Karpas-422 (cell line): ENCODE measurements at regions not wholly inside any gene's neighbourhood (a gene's known extent, or its start where the extent isn't known, plus 50 kb on each side); places are given as distances from the start of the nearest gene placed in this dataset.

Source experiments
- DNase-seq: peaks from one replicate; pipeline ENCODE4 v3.0.0-alpha.2; 2015
- H2AFZ ChIP-seq: fragments of 200-600 bp; sonication (generic); 2 replicates; pipeline ENCODE4 v1.6.1; 2014; ENCODE audit warnings: antibody characterized with exemption, low read length, mixed read lengths
- H3K27ac ChIP-seq: fragments of 200-600 bp; sonication (generic); 2 replicates; pipeline ENCODE4 v1.5.1; 2014; ENCODE audit warnings: mild to moderate bottlenecking, low read length, moderate library complexity
- H3K27me3 ChIP-seq: fragments of 200-600 bp; sonication (generic); 2 replicates; pipeline ENCODE4 v1.6.1; 2014; ENCODE audit warnings: low read length, mixed read lengths
- H3K36me3 ChIP-seq: fragments of 200-600 bp; sonication (generic); 2 replicates; pipeline ENCODE4 v1.6.1; 2014; ENCODE audit warnings: low read length, mixed read lengths; ENCODE audit not compliant: insufficient read depth
- H3K4me1 ChIP-seq: fragments of 200-600 bp; sonication (generic); 2 replicates; pipeline ENCODE4 v1.6.1; 2014; ENCODE audit warnings: mild to moderate bottlenecking, low read length, mixed read lengths
- H3K4me2 ChIP-seq: fragments of 200-600 bp; sonication (generic); 2 replicates; pipeline ENCODE4 v1.6.1; 2014; ENCODE audit warnings: low read length, low read depth, mild to moderate bottlenecking; ENCODE audit not compliant: poor library complexity, severe bottlenecking
- H3K4me3 ChIP-seq: fragments of 200-600 bp; sonication (generic); 2 replicates; pipeline ENCODE4 v1.5.1; 2014; ENCODE audit warnings: mild to moderate bottlenecking, antibody characterized with exemption, low read length, mixed read lengths
- H3K79me2 ChIP-seq: fragments of 200-600 bp; sonication (generic); 2 replicates; pipeline ENCODE4 v1.6.1; 2014; ENCODE audit warnings: mild to moderate bottlenecking, low read length, mixed read lengths
- H3K9ac ChIP-seq: fragments of 200-600 bp; sonication (generic); 2 replicates; pipeline ENCODE4 v1.6.0; 2014; ENCODE audit warnings: low read length
- H3K9me2 ChIP-seq: fragments of 200-600 bp; sonication (generic), shearing (Covaris generic); replicated peaks from 2 replicates; pipeline ENCODE4 v1.6.0; 2014; ENCODE audit warnings: mild to moderate bottlenecking, low read length, moderate library complexity; ENCODE audit not compliant: insufficient read depth
- H3K9me3 ChIP-seq: fragments of 300-700, 200-600 bp; sonication (generic); 2 replicates; pipeline ENCODE4 v1.6.1; 2014; ENCODE audit warnings: low read length, mixed read lengths
- H4K20me1 ChIP-seq: fragments of 200-600 bp; sonication (generic); 2 replicates; pipeline ENCODE4 v1.6.1; 2014; ENCODE audit warnings: mild to moderate bottlenecking, antibody characterized with exemption, low read length, low read depth; ENCODE audit not compliant: insufficient read depth

DNA sequence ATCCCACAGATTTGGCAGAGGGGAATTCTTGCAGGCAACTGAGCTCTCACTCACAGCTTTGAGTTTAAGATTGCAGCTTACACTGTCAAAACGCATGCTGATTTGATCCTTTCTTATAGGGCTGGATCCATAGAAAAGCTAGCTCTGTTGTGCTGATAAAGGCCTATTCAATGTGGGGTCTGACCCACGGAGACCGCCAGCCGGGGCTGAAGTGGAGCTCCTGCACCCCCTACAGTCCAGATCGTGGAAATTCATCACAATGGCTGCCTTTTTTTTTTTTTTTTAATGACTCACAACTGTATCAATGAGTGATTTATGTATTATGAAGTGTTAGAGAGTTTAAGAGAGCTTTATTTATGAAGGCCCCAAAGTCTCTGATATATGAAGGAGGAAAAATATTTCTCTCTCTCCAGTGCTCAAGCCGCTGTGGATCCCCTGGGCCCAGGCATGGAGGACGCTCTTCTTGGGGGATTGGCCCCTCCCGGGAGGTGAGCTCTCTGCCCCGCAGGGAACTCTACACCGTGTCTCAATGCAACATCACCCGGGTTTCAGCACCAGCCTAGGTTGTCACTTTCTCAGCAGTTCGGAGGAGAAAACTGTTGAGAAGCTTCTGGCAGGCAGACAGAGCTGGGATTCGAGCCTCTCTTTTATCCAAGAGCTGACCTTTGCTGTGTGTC lies 700.2 kb downstream of the IRX1 start:
- no peak for DNase-seq
- Histone ChIP-seq H3K4me2 (no peak overlapping the region), H3K79me2 (no peaks in the 10 kb centered on the region)

DNA sequence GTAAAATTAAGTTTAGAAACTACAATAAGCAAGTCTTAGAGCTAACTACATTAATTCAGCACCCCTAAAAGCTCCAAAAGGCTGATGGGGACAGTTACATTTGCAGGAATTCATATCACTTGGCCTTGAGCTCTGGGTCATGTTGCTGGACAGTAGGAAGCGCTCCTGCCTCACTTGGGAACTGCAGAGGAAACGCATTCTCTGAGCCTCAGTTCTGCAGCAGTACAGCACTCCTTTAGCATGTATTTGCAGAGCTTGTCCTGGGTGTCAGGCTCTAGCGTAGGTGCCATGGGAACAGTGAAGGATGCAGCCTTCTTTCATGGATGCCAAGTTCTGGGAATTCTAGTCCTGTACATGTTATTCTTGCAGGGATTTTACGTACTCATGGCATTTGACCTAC lies 710.4 kb downstream of the IRX1 start:
- no peak overlapping the region for H3K9ac ChIP-seq
- H3K9me2 ChIP-seq: no peaks in the 10 kb centered on the region
- no peak overlapping the region for H2AFZ ChIP-seq
- H3K27me3 ChIP-seq: no peaks in the 10 kb centered on the region
- peaks cover 26% of the 10 kb centered on the region for H3K9me3 ChIP-seq
- no peaks in the 10 kb centered on the region for H4K20me1 ChIP-seq
- H3K4me3 ChIP-seq: no peak overlapping the region
- no peaks in the 10 kb centered on the region for H3K79me2 ChIP-seq
- H3K36me3 ChIP-seq: no peaks in the 10 kb centered on the region
- DNase-seq: no peak
- no peak overlapping the region for H3K27ac ChIP-seq
- H3K4me1 ChIP-seq: no peaks in the 10 kb centered on the region
- H3K4me2 ChIP-seq: no peak overlapping the region

More for the DNA sequence above, 700.2 kb downstream of the IRX1 start:
- Histone ChIP-seq H3K9me2 (no peaks in the 10 kb centered on the region), H3K27me3 (no peaks in the 10 kb centered on the region), H3K27ac (no peak overlapping the region), H3K4me3 (no peak overlapping the region), H3K4me1 (no peaks in the 10 kb centered on the region), H2AFZ (no peak overlapping the region), H4K20me1 (no peaks in the 10 kb centered on the region), H3K9me3 (peaks cover 14% of the 10 kb centered on the region; the same call in 1 of the 2 replicates), H3K36me3 (no peaks in the 10 kb centered on the region), H3K9ac (no peak overlapping the region)

DNA sequence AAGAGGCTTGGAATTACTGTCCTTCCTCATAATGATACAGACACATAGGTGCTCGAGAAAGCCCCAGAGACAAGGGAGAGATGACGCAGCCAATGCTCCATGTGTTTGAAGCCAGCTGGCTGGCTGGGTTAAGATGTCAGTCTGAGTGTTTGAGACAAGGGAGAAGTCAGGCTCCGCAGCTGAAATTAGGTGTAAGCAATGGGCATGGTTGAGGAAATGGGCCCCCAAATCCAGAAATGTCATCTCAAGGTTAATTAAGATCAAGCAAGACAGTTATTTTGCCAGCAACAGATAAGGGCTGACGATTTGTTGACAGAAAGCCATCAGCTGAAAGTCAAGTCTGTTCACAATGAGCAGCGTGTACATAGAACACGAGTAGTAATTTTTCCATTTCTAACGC lies 713.4 kb downstream of the IRX1 start:
- Histone ChIP-seq H3K36me3 (no peaks in the 10 kb centered on the region), H4K20me1 (no peaks in the 10 kb centered on the region), H2AFZ (no peak overlapping the region), H3K4me3 (no peak overlapping the region), H3K27me3 (no peaks in the 10 kb centered on the region), H3K4me2 (no peak overlapping the region), H3K9me3 (peaks cover 45% of the 10 kb centered on the region), H3K9ac (no peak overlapping the region), H3K27ac (no peak overlapping the region), H3K79me2 (no peaks in the 10 kb centered on the region), H3K9me2 (no peaks in the 10 kb centered on the region), H3K4me1 (no peaks in the 10 kb centered on the region)
- DNase-seq: no peak

DNA sequence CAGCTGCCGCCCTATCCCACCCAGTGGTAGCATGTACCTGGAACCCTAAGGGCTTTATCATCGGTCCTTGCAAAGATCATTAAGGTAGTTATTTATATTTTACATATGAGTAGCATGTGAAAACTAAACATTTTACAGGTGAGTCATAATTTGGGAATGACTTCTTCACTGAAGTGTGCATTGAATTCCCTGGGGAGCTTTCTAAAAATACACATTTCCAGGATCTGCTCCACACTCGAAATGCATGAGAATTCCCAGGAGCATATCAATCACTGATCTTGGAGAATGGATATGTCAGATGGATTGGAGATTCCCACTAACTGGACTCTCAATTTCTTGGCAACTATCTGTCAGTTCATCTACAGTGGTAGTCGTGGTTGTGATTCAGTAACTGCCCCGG lies 717.5 kb downstream of the IRX1 start:
- no peak for DNase-seq
- no peaks in the 10 kb centered on the region for H3K27me3 ChIP-seq
- H3K36me3 ChIP-seq: no peaks in the 10 kb centered on the region
- H4K20me1 ChIP-seq: no peaks in the 10 kb centered on the region
- H3K79me2 ChIP-seq: no peaks in the 10 kb centered on the region
- H2AFZ ChIP-seq: no peak overlapping the region
- no peak overlapping the region for H3K9ac ChIP-seq
- H3K4me3 ChIP-seq: no peak overlapping the region
- H3K9me2 ChIP-seq: no peaks in the 10 kb centered on the region
- no peak overlapping the region for H3K4me2 ChIP-seq
- no peaks in the 10 kb centered on the region for H3K4me1 ChIP-seq
- H3K27ac ChIP-seq: no peak overlapping the region
- peaks cover 47% of the 10 kb centered on the region for H3K9me3 ChIP-seq

- Histone ChIP-seq H3K4me1 (no peaks in the 10 kb centered on the region), H3K9me2 (no peaks in the 10 kb centered on the region), H3K79me2 (no peaks in the 10 kb centered on the region), H4K20me1 (no peaks in the 10 kb centered on the region), H3K4me3 (no peak overlapping the region), H3K9me3 (peaks cover 27% of the 10 kb centered on the region), H3K9ac (no peak overlapping the region), H3K36me3 (no peaks in the 10 kb centered on the region), H3K27me3 (no peaks in the 10 kb centered on the region), H2AFZ (no peak overlapping the region), H3K27ac (no peak overlapping the region), H3K4me2 (no peak overlapping the region)
- no peak for DNase-seq
Measured at GRCh38 chr5:4319478-4320128, 724.0 kb downstream of the IRX1 start.

DNA sequence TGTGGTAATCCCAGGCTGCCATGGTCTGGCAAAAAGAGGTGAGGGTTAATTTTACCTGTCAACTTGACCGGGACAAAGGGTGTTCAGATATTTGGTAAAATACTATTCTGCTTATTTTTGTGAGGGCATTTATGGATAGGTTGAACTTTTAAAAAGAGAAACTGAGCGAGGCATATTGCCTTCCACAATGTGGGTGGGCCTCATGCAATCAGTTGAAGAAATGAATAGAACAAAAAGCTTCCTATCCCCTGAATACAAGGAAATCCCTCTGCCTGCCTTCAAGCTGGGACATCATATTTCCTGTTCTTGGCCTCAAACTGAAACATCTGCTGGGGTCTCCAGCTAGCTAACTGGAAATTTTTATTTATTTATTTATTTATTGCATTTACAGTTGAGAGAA lies 734.7 kb downstream of the IRX1 start:
- DNase-seq: no peak
- Histone ChIP-seq H3K9ac (no peak overlapping the region), H3K4me3 (no peak overlapping the region), H4K20me1 (no peaks in the 10 kb centered on the region), H3K9me3 (peaks cover 16% of the 10 kb centered on the region), H3K27me3 (no peaks in the 10 kb centered on the region), H3K36me3 (no peaks in the 10 kb centered on the region), H3K4me2 (no peak overlapping the region), H3K4me1 (no peaks in the 10 kb centered on the region), H3K79me2 (no peaks in the 10 kb centered on the region), H2AFZ (no peak overlapping the region), H3K9me2 (no peaks in the 10 kb centered on the region), H3K27ac (no peak overlapping the region)

GRCh38 chr5:4335078-4335477 lies 739.4 kb downstream of the IRX1 start:
- Histone ChIP-seq H3K79me2 (no peaks in the 10 kb centered on the region), H3K9me3 (peaks cover 30% of the 10 kb centered on the region), H3K4me2 (no peak overlapping the region), H3K9me2 (no peaks in the 10 kb centered on the region), H2AFZ (no peak overlapping the region), H3K36me3 (no peaks in the 10 kb centered on the region), H3K27ac (no peak overlapping the region), H3K4me1 (no peaks in the 10 kb centered on the region), H4K20me1 (no peaks in the 10 kb centered on the region), H3K27me3 (no peaks in the 10 kb centered on the region), H3K9ac (no peak overlapping the region), H3K4me3 (no peak overlapping the region)
- DNase-seq: no peak

DNA sequence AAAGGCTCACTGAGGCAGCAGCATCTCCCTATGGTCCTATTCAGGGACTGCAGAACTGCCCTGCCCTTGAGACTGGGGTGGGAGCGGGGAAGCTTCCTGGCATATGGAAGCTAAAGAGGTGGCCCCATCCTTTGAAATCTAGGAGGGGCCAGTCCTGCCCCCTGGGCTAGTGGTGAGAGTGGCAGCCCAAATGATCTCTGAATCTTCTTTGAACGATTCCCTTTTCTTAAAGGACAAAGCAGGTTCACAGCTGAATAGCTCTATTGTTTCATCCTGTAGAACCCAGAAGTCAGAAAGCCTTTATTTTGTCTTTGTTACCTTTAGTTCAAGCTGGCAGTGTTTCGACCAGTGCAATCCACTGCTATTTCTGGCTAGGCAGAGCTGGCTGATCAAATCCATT lies 741.9 kb downstream of the IRX1 start:
- Histone ChIP-seq H2AFZ (no peak overlapping the region), H3K27me3 (no peaks in the 10 kb centered on the region), H3K79me2 (no peaks in the 10 kb centered on the region), H3K9ac (no peak overlapping the region), H3K4me1 (no peaks in the 10 kb centered on the region), H4K20me1 (no peaks in the 10 kb centered on the region), H3K4me3 (no peak overlapping the region), H3K9me3 (peaks cover 34% of the 10 kb centered on the region), H3K36me3 (no peaks in the 10 kb centered on the region), H3K27ac (no peak overlapping the region), H3K9me2 (no peaks in the 10 kb centered on the region), H3K4me2 (no peak overlapping the region)
- no peak for DNase-seq
